Transverse colon (tissue), 3 donors: ENCODE measurements at regions not wholly inside any gene's neighbourhood (a gene's known extent, or its start where the extent isn't known, plus 50 kb on each side); places are given as distances from the start of the nearest gene placed in this dataset.

Experiments used
- CTCF ChIP-seq, 5 experiments: fragments of 200-600 bp in 3 of 5; fragments of 450-650 bp in 2 of 5; sonication (generic) in 3 of 5; IDR thresholded peaks; 1 replicate in 2 of 5; 2 replicates in 3 of 5; pipeline ENCODE4 v1.5.1; 2016 to 2017; ENCODE audit warnings: antibody characterized with exemption in 5 of 5, inconsistent platforms in 3 of 5, mild to moderate bottlenecking in 2 of 5, moderate library complexity in 1 of 5
- POLR2A ChIP-seq: fragments of 450-650 bp; IDR thresholded peaks from one replicate; pipeline ENCODE4 v1.6.1; 2016; ENCODE audit warnings: antibody characterized with exemption, mild to moderate bottlenecking, moderate library complexity

GRCh38 chr12:69115951-69116350 is 123.4 kb upstream of the CPSF6 start:
- TF ChIP-seq CTCF (IDR thresholded peaks at IDR 0.05) (no peak), POLR2A (no peak)
